ENCODE measurements at regions not wholly inside any gene's neighbourhood (a gene's known extent, or its start where the extent isn't known, plus 50 kb on each side); places are given as distances from the start of the nearest gene placed in this dataset.

- DNase-seq: peak; percentile 68 to 75 (median 69)
Observed at GRCh38 chr4:169810325-169811323, 52.9 kb upstream of the HPF1 start.

GRCh38 chr4:169807934-169808509, 50.3 kb upstream of the HPF1 start:
- no peak for DNase-seq

All from muscle of back (tissue), 3 donors.